KOPT-K1 (cell line): ENCODE measurements at regions not wholly inside any gene's neighbourhood (a gene's known extent, or its start where the extent isn't known, plus 50 kb on each side); places are given as distances from the start of the nearest gene placed in this dataset.

ENCODE experiments used
- H3K27ac ChIP-seq: fragments of 200-600 bp; sonication (generic); 2 replicates; pipeline ENCODE4 v1.5.1; 2016; ENCODE audit warnings: antibody characterized with exemption, mild to moderate bottlenecking, low read depth, low read length; ENCODE audit not compliant: poor library complexity, severe bottlenecking
- H3K36me3 ChIP-seq: fragments of 200-600 bp; sonication (generic); 2 replicates; pipeline ENCODE4 v1.5.1; 2017; ENCODE audit warnings: antibody characterized with exemption, mild to moderate bottlenecking, low read length, moderate library complexity; ENCODE audit not compliant: insufficient read depth
- H3K9me3 ChIP-seq: fragments of 200-600 bp; sonication (generic); 2 replicates; pipeline ENCODE4 v1.5.1; 2017; ENCODE audit warnings: antibody characterized with exemption, low read length, mild to moderate bottlenecking; ENCODE audit not compliant: insufficient read depth, poor library complexity, severe bottlenecking

GRCh38 chr4:1519787-1520661 is 113.8 kb upstream of the NKX1-1 start:
- H3K9me3 ChIP-seq: no peaks in the 10 kb centered on the region
- H3K27ac ChIP-seq: no peak overlapping the region
- no peaks in the 10 kb centered on the region for H3K36me3 ChIP-seq

- H3K27ac ChIP-seq: no peak overlapping the region
- no peaks in the 10 kb centered on the region for H3K36me3 ChIP-seq
- H3K9me3 ChIP-seq: no peaks in the 10 kb centered on the region
Observed at GRCh38 chr4:1518997-1519700, 112.9 kb upstream of the NKX1-1 start.

GRCh38 chr4:1517592-1518411 is 111.6 kb upstream of the NKX1-1 start:
- no peaks in the 10 kb centered on the region for H3K9me3 ChIP-seq
- H3K27ac ChIP-seq: no peak overlapping the region

GRCh38 chr4:1516881-1517480 is 110.7 kb upstream of the NKX1-1 start:
- H3K36me3 ChIP-seq: no peaks in the 10 kb centered on the region
- H3K9me3 ChIP-seq: no peaks in the 10 kb centered on the region
- no peak overlapping the region for H3K27ac ChIP-seq

More at GRCh38 chr4:1517592-1518411, 111.6 kb upstream of the NKX1-1 start:
- no peaks in the 10 kb centered on the region for H3K36me3 ChIP-seq

GRCh38 chr4:1516261-1516660 is 110.0 kb upstream of the NKX1-1 start:
- Histone ChIP-seq H3K9me3 (no peaks in the 10 kb centered on the region), H3K36me3 (no peaks in the 10 kb centered on the region), H3K27ac (no peak overlapping the region)

- Histone ChIP-seq H3K27ac (no peak overlapping the region), H3K9me3 (no peaks in the 10 kb centered on the region), H3K36me3 (no peaks in the 10 kb centered on the region)
Observed at GRCh38 chr4:1515763-1516162, 109.5 kb upstream of the NKX1-1 start.

GRCh38 chr4:1515156-1515555 is 108.9 kb upstream of the NKX1-1 start:
- Histone ChIP-seq H3K9me3 (no peaks in the 10 kb centered on the region), H3K36me3 (no peaks in the 10 kb centered on the region), H3K27ac (no peak overlapping the region)

GRCh38 chr4:1514612-1515011 is 108.4 kb upstream of the NKX1-1 start:
- no peaks in the 10 kb centered on the region for H3K9me3 ChIP-seq
- no peak overlapping the region for H3K27ac ChIP-seq
- H3K36me3 ChIP-seq: no peaks in the 10 kb centered on the region

GRCh38 chr4:1513936-1514483 is 107.8 kb upstream of the NKX1-1 start:
- Histone ChIP-seq H3K9me3 (no peaks in the 10 kb centered on the region), H3K36me3 (no peaks in the 10 kb centered on the region), H3K27ac (no peak overlapping the region)

- Histone ChIP-seq H3K9me3 (no peaks in the 10 kb centered on the region), H3K36me3 (no peaks in the 10 kb centered on the region), H3K27ac (no peak overlapping the region)
Observed at GRCh38 chr4:1512738-1513660, 106.8 kb upstream of the NKX1-1 start.

GRCh38 chr4:1512051-1512737 is 106.0 kb upstream of the NKX1-1 start:
- Histone ChIP-seq H3K9me3 (no peaks in the 10 kb centered on the region), H3K36me3 (no peaks in the 10 kb centered on the region), H3K27ac (no peak overlapping the region)

- H3K36me3 ChIP-seq: no peaks in the 10 kb centered on the region
- H3K9me3 ChIP-seq: no peaks in the 10 kb centered on the region
- no peak overlapping the region for H3K27ac ChIP-seq
Observed at GRCh38 chr4:1511441-1512041, 105.3 kb upstream of the NKX1-1 start.

GRCh38 chr4:1510931-1511330 is 104.7 kb upstream of the NKX1-1 start:
- H3K9me3 ChIP-seq: no peaks in the 10 kb centered on the region
- no peak overlapping the region for H3K27ac ChIP-seq
- no peaks in the 10 kb centered on the region for H3K36me3 ChIP-seq
